ENCODE measurements at regions not wholly inside any gene's neighbourhood (a gene's known extent, or its start where the extent isn't known, plus 50 kb on each side); places are given as distances from the start of the nearest gene placed in this dataset.

DNA sequence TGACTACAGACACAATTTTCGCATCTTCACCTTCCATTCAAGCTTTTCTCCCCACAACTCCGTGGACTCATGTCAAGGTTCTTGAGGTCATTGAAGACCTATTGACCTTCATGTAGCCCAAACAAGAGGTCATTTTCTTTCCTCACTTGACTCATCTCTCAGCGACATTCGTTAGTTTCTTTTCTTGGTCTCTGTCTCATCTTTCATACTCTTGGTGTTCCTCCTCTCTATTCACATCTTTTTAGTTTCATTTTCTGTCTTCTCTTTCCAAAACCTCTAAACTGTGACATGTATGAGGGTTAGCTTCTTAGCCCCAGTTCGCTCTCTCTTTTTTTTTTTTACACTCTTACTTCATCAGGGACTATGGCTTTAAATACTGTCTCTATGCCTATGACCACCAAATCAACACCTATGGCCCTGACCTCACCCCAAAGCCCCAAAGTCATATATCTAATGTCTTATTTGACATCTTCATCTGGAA is 128.6 kb upstream of the BACH2 start:
- TF ChIP-seq PATZ1 (CRISPR knock-in tag; IDR thresholded peaks at IDR 0.05; ENCODE audit: borderline replicate concordance) (no peak), ZFP30 (CRISPR knock-in tag; IDR thresholded peaks at IDR 0.05) (no peak), PPARA (CRISPR knock-in tag; IDR thresholded peaks at IDR 0.05; ENCODE audit: borderline replicate concordance) (no peak), TCF4 (CRISPR knock-in tag; IDR thresholded peaks at IDR 0.05; ENCODE audit: borderline replicate concordance) (no peak)
- TF ChIP-seq, protein P1, sequence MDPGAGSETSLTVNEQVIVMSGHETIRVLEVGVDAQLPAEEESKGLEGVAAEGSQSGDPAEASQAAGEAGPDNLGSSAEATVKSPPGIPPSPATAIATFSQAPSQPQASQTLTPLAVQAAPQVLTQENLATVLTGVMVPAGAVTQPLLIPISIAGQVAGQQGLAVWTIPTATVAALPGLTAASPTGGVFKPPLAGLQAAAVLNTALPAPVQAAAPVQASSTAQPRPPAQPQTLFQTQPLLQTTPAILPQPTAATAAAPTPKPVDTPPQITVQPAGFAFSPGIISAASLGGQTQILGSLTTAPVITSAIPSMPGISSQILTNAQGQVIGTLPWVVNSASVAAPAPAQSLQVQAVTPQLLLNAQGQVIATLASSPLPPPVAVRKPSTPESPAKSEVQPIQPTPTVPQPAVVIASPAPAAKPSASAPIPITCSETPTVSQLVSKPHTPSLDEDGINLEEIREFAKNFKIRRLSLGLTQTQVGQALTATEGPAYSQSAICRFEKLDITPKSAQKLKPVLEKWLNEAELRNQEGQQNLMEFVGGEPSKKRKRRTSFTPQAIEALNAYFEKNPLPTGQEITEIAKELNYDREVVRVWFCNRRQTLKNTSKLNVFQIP (CRISPR knock-in tag; IDR thresholded peaks at IDR 0.05; ENCODE audit: borderline replicate concordance, low read depth) = no peak

Measured in SK-N-SH treated with all-trans-retinoic acid at 6 μM for 48 hours (cell line).